HEK293T (cell line): ENCODE measurements at regions not wholly inside any gene's neighbourhood (a gene's known extent, or its start where the extent isn't known, plus 50 kb on each side); places are given as distances from the start of the nearest gene placed in this dataset.

Experiments
- CTCF ChIA-PET: fragments of 350-600 bp; formaldehyde crosslinking; extraction: SDS; loops from one replicate; lab custom pipeline; 2021; ENCODE audit warnings: antibody characterized with exemption, inconsistent platforms; lab: Yijun Ruan, JAX
- POLR2A ChIA-PET: fragments of 350-600 bp; formaldehyde crosslinking; extraction: SDS; loops from one replicate; lab custom pipeline; 2020; ENCODE audit warnings: antibody characterized with exemption, inconsistent platforms; lab: Yijun Ruan, JAX
- DNase-seq: peaks from one replicate; pipeline ENCODE4 v3.0.0; 2012; ENCODE audit warnings: mixed read lengths; ENCODE audit errors: extremely low spot score
- ARNT ChIP-seq: fragments of 450-650 bp; IDR thresholded peaks from 2 replicates; pipeline ENCODE4 v1.6.1; 2017; ENCODE audit warnings: mild to moderate bottlenecking
- BHLHE40 ChIP-seq: fragments of 450-650 bp; IDR thresholded peaks from 2 replicates; pipeline ENCODE4 v1.6.1; 2016; ENCODE audit warnings: mild to moderate bottlenecking, moderate library complexity, borderline replicate concordance
- CTBP1 ChIP-seq: fragments of 450-650 bp; IDR thresholded peaks from 2 replicates; pipeline ENCODE4 v1.6.1; 2016; ENCODE audit warnings: borderline replicate concordance
- ELF4 ChIP-seq: fragments of 450-650 bp; IDR thresholded peaks from 2 replicates; pipeline ENCODE4 v1.6.1; 2017; ENCODE audit warnings: antibody characterized with exemption
- FOXA1 ChIP-seq: fragments of 450-650 bp; IDR thresholded peaks from 2 replicates; pipeline ENCODE4 v1.6.1; 2016; ENCODE audit warnings: mild to moderate bottlenecking
- FOXK2 ChIP-seq: fragments of 450-650 bp; IDR thresholded peaks from 2 replicates; pipeline ENCODE4 v1.6.1; 2016; ENCODE audit warnings: mild to moderate bottlenecking
- FOXM1 ChIP-seq: fragments of 450-650 bp; IDR thresholded peaks from 2 replicates; pipeline ENCODE4 v1.6.1; 2017; ENCODE audit warnings: mild to moderate bottlenecking, borderline replicate concordance
- HDGF ChIP-seq: fragments of 450-650 bp; IDR thresholded peaks from 2 replicates; pipeline ENCODE4 v1.6.1; 2017; ENCODE audit warnings: antibody characterized with exemption, borderline replicate concordance
- L3MBTL2 ChIP-seq: fragments of 450-650 bp; conservative IDR thresholded peaks from 2 replicates; pipeline ENCODE4 v1.6.1; 2016; ENCODE audit warnings: mild to moderate bottlenecking
- LEF1 ChIP-seq: fragments of 450-650 bp; IDR thresholded peaks from 2 replicates; pipeline ENCODE4 v1.6.1; 2017; ENCODE audit warnings: mild to moderate bottlenecking, borderline replicate concordance
- NFRKB ChIP-seq: fragments of 450-650 bp; IDR thresholded peaks from 2 replicates; pipeline ENCODE4 v1.6.1; 2016; ENCODE audit warnings: mild to moderate bottlenecking, moderate library complexity
- PKNOX1 ChIP-seq: fragments of 450-650 bp; IDR thresholded peaks from 2 replicates; pipeline ENCODE4 v1.6.1; 2016
- SP1 ChIP-seq: fragments of 450-650 bp; IDR thresholded peaks from 2 replicates; pipeline ENCODE4 v1.6.1; 2017
- SUZ12 ChIP-seq: fragments of 450-650 bp; IDR thresholded peaks from 2 replicates; pipeline ENCODE4 v1.6.1; 2016; ENCODE audit warnings: mild to moderate bottlenecking
- TARDBP ChIP-seq: fragments of 450-650 bp; IDR thresholded peaks from 2 replicates; pipeline ENCODE4 v1.6.1; 2016
- ZNF384 ChIP-seq: fragments of 450-650 bp; IDR thresholded peaks from 2 replicates; pipeline ENCODE4 v1.6.1; 2016

DNA sequence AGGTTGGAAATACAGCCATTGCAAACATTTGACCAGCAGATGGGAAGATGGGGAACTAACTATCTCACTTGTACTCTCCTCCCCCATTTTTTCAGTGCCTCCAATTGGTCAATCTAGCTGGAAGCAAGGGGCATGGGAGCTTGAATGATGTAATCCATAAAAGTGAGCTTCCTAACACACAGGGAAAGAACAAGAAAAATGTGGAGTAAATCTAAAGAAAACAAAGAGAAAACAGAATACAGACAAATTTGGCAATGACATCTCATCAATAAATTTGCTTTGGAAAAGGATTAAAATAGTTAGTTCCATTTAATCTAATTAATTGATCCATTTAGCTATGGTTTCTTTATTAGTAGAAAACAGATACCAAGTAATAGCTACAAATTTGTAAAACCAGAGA lies 592.6 kb upstream of the SOX9 start:
- ChIA-PET CTCF (no interaction called here), POLR2A (no interaction called here)
- no peak for DNase-seq
- TF ChIP-seq PKNOX1 (no peak), FOXM1 (no peak), ELF4 (no peak), FOXA1 (no peak)

GRCh38 chr17:71530248-71530647 lies 590.6 kb upstream of the SOX9 start:
- DNase-seq = no peak
- TF ChIP-seq PKNOX1 (no peak), NFRKB (no peak), LEF1 (no peak), FOXM1 (no peak), HDGF (no peak), BHLHE40 (no peak), FOXA1 (no peak), SUZ12 (no peak), ELF4 (no peak), ZNF384 (no peak), CTBP1 (no peak), ARNT (no peak), FOXK2 (no peak)
- CTCF ChIA-PET = no interaction called here
- POLR2A ChIA-PET = no interaction called here

GRCh38 chr17:71535321-71535720 lies 585.5 kb upstream of the SOX9 start:
- DNase-seq = no peak
- CTCF ChIA-PET = no interaction called here
- POLR2A ChIA-PET = no interaction called here
- TF ChIP-seq ARNT (no peak), ELF4 (no peak), TARDBP (no peak), FOXA1 (no peak), NFRKB (no peak), SUZ12 (no peak), SP1 (no peak), L3MBTL2 (no peak), FOXK2 (no peak), PKNOX1 (no peak), ZNF384 (no peak), HDGF (no peak), LEF1 (no peak), CTBP1 (no peak), BHLHE40 (no peak), FOXM1 (no peak)

DNA sequence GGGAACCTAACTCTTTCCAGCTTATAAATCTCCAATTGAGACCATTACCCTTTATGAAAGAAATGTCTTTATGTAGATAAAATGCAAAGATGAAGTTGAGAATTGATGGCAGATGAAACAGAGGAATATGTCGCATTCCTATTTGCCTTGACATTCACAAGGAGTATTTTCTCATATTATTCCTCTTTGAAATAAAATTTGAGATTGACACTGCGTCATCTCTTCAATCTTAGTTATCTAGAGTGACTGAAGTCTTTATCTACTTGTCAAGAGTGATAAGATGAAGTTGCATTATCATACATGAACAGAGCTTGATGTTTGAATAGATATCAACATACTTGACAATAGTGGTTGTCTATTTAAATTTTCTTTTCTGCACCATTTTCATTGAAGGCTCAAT lies 574.4 kb upstream of the SOX9 start:
- DNase-seq = no peak
- ChIA-PET POLR2A (no interaction called here), CTCF (no interaction called here)
- TF ChIP-seq LEF1 (no peak), FOXM1 (no peak), SP1 (no peak), ZNF384 (no peak)

DNA sequence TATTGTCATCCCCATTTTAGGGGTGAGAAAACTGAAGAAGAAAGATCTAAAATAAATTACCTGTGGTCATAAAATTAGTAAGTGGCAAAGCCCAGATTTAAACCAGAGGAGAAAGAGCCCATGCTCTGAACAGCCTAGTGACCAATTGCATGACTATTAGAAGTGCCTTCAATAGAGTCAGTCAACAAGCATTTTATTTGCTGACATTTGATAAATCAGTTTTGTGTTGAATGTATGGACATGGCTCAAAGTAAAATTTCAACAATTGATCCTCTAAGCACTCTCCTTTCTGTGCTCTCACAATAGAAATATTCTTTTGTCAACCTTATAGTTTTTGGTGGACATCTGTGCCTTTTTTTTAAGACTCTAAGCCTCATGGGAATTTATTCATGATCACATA lies 572.9 kb upstream of the SOX9 start:
- ChIA-PET CTCF (no interaction called here), POLR2A (no interaction called here)
- no peak for DNase-seq

More for the DNA sequence above, 572.9 kb upstream of the SOX9 start:
- no peak for TF ChIP-seq CTBP1
- TF ChIP-seq ARNT = no peak
- TF ChIP-seq ZNF384 = no peak
- TF ChIP-seq FOXA1 = no peak
- TF ChIP-seq BHLHE40 = no peak
- no peak for TF ChIP-seq L3MBTL2
- no peak for TF ChIP-seq HDGF
- no peak for TF ChIP-seq NFRKB
- no peak for TF ChIP-seq SP1
- TF ChIP-seq PKNOX1 = no peak
- no peak for TF ChIP-seq LEF1
- no peak for TF ChIP-seq ELF4
- TF ChIP-seq FOXM1 = no peak
- no peak for TF ChIP-seq FOXK2
- TF ChIP-seq TARDBP = no peak
